Uterus (tissue), 3 donors: ENCODE measurements at regions not wholly inside any gene's neighbourhood (a gene's known extent, or its start where the extent isn't known, plus 50 kb on each side); places are given as distances from the start of the nearest gene placed in this dataset.

Experiments used
- DNase-seq, 2 donors: peaks; one replicate each; pipeline ENCODE4 v3.0.0-alpha.2; 2019 to 2020
- H3K27ac ChIP-seq, 2 donors: fragments of 200-600 bp; sonication (generic); 1 replicate in 1 of 2; 2 replicates in 1 of 2; pipeline ENCODE4 v1.5.1; 2016 to 2018
- H3K27me3 ChIP-seq, 2 donors: fragments of 200-600 bp; sonication (generic); one replicate each; pipeline ENCODE4 v1.5.1; 2018 to 2019; ENCODE audit warnings: control low read depth in 1 of 2
- H3K36me3 ChIP-seq, 2 donors: fragments of 200-600 bp; sonication (generic); one replicate each; pipeline ENCODE4 v1.5.1; 2019; ENCODE audit warnings: control low read depth in 1 of 2
- H3K4me1 ChIP-seq, 2 donors: fragments of 200-600 bp; sonication (generic); one replicate each; pipeline ENCODE4 v1.5.1; 2018 to 2019; ENCODE audit warnings: control low read depth in 1 of 2
- H3K4me3 ChIP-seq, 2 donors: fragments of 200-600 bp; sonication (generic); 1 replicate in 1 of 2; 2 replicates in 1 of 2; pipeline ENCODE4 v1.5.1; 2018 to 2019; ENCODE audit warnings: mild to moderate bottlenecking in 1 of 2
- H3K9me3 ChIP-seq, 2 donors: fragments of 200-600 bp; sonication (generic); one replicate each; pipeline ENCODE4 v1.5.1; 2019; ENCODE audit warnings: control low read depth in 1 of 2
- CTCF ChIP-seq, 4 experiments: fragments of 200-600 bp in 2 of 4; fragments of 450-650 bp in 2 of 4; sonication (generic) in 2 of 4; IDR thresholded peaks; one replicate each; pipeline ENCODE4 v1.5.1; 2016 to 2019; ENCODE audit warnings: antibody characterized with exemption in 4 of 4, mild to moderate bottlenecking in 2 of 4, moderate library complexity in 1 of 4
- POLR2A ChIP-seq, 2 donors: fragments of 450-650 bp; IDR thresholded peaks; one replicate each; pipeline ENCODE4 v1.6.1; 2016; ENCODE audit warnings: antibody characterized with exemption in 2 of 2, mild to moderate bottlenecking in 1 of 2, moderate library complexity in 1 of 2
- intact Hi-C: fragments of 100-400 bp; cut with DNase I; formaldehyde crosslinking; loops from one replicate; pipeline ENCODE4 v1.15.1; 2023; ENCODE audit warnings: low total_unique reads
- donor health status: DM: yes; HTN: yes; CAD: no.

- Histone ChIP-seq H3K4me1 (peaks cover 0 to 11% of the 10 kb centered on the region in 2 donors), H3K36me3 (no peaks in the 10 kb centered on the region), H3K9me3 (no peaks in the 10 kb centered on the region), H3K27me3 (no peaks in the 10 kb centered on the region), H3K4me3 (no peak overlapping the region), H3K27ac (no peak overlapping the region)
- intact Hi-C loops: no loop called here
- TF ChIP-seq POLR2A (IDR thresholded peaks at IDR 0.05) (no peak), CTCF (IDR thresholded peaks at IDR 0.05) (no peak)
- DNase-seq: no peak
These were observed 82.9 kb downstream of the NCOR2 start for GRCh38 chr12:124484526-124484953.

GRCh38 chr12:124484067-124484466 is 83.3 kb downstream of the NCOR2 start:
- TF ChIP-seq CTCF (IDR thresholded peaks at IDR 0.05): no peak
- no peak for TF ChIP-seq POLR2A (IDR thresholded peaks at IDR 0.05)
- Histone ChIP-seq H3K4me1 (peaks cover 0 to 11% of the 10 kb centered on the region in 2 donors), H3K36me3 (no peaks in the 10 kb centered on the region)

GRCh38 chr12:124482901-124483799 is 84.3 kb downstream of the NCOR2 start:
- no peaks in the 10 kb centered on the region for H3K36me3 ChIP-seq
- H3K4me3 ChIP-seq: no peak overlapping the region
- DNase-seq: no peak
- H3K4me1 ChIP-seq: peaks cover 0 to 11% of the 10 kb centered on the region in 2 donors
- H3K27ac ChIP-seq: no peak overlapping the region
- no peak for TF ChIP-seq POLR2A (IDR thresholded peaks at IDR 0.05)
- TF ChIP-seq CTCF (IDR thresholded peaks at IDR 0.05): no peak
- no peaks in the 10 kb centered on the region for H3K9me3 ChIP-seq
- intact Hi-C loops: no loop called here
- no peaks in the 10 kb centered on the region for H3K27me3 ChIP-seq

More at GRCh38 chr12:124484067-124484466, 83.3 kb downstream of the NCOR2 start:
- DNase-seq: no peak
- H3K27me3 ChIP-seq: no peaks in the 10 kb centered on the region
- H3K4me3 ChIP-seq: no peak overlapping the region
- no peaks in the 10 kb centered on the region for H3K9me3 ChIP-seq
- intact Hi-C loops: no loop called here
- no peak overlapping the region for H3K27ac ChIP-seq

GRCh38 chr12:124482567-124482893 is 84.9 kb downstream of the NCOR2 start:
- intact Hi-C loops: no loop called here
- DNase-seq: no peak
- no peak for TF ChIP-seq CTCF (IDR thresholded peaks at IDR 0.05)
- no peak for TF ChIP-seq POLR2A (IDR thresholded peaks at IDR 0.05)
- H3K4me3 ChIP-seq: no peak overlapping the region
- H3K27ac ChIP-seq: no peak overlapping the region
- peaks cover 0 to 11% of the 10 kb centered on the region in 2 donors for H3K4me1 ChIP-seq
- H3K9me3 ChIP-seq: no peaks in the 10 kb centered on the region
- no peaks in the 10 kb centered on the region for H3K36me3 ChIP-seq
- no peaks in the 10 kb centered on the region for H3K27me3 ChIP-seq

GRCh38 chr12:124481772-124482566 is 85.4 kb downstream of the NCOR2 start:
- Histone ChIP-seq H3K27ac (no peak overlapping the region), H3K27me3 (no peaks in the 10 kb centered on the region), H3K9me3 (no peaks in the 10 kb centered on the region), H3K36me3 (no peaks in the 10 kb centered on the region), H3K4me1 (peaks cover 0 to 11% of the 10 kb centered on the region in 2 donors), H3K4me3 (no peak overlapping the region)
- intact Hi-C loops: no loop called here
- TF ChIP-seq POLR2A (IDR thresholded peaks at IDR 0.05) (no peak), CTCF (IDR thresholded peaks at IDR 0.05) (no peak)
- DNase-seq: no peak
